Esophagus (tissue), 2 donors: ENCODE measurements at regions not wholly inside any gene's neighbourhood (a gene's known extent, or its start where the extent isn't known, plus 50 kb on each side); places are given as distances from the start of the nearest gene placed in this dataset.

Experiments used
- H3K27ac ChIP-seq, 2 donors: one replicate each; pipeline ENCODE4 v1.5.1; 2013; ENCODE audit warnings: low read depth in 2 of 2, mild to moderate bottlenecking in 2 of 2, inconsistent platforms in 1 of 2, low read length in 1 of 2, moderate library complexity in 1 of 2
- H3K27me3 ChIP-seq, 2 donors: one replicate each; pipeline ENCODE4 v1.6.1; 2013; ENCODE audit warnings: low read length in 2 of 2, control low read depth in 1 of 2, mild to moderate bottlenecking in 1 of 2; ENCODE audit not compliant: insufficient read depth in 2 of 2, control insufficient read depth in 1 of 2
- H3K36me3 ChIP-seq, 2 donors: one replicate each; pipeline ENCODE4 v1.6.1; 2013; ENCODE audit warnings: low read length in 1 of 2; ENCODE audit not compliant: control insufficient read depth in 2 of 2, insufficient read depth in 2 of 2
- H3K4me1 ChIP-seq, 2 donors: one replicate each; pipeline ENCODE4 v1.6.1; 2013; ENCODE audit warnings: low read length in 1 of 2; ENCODE audit not compliant: control insufficient read depth in 2 of 2, insufficient read depth in 2 of 2
- H3K4me3 ChIP-seq, 2 donors: one replicate each; pipeline ENCODE4 v1.5.1; 2013; ENCODE audit warnings: low read length in 2 of 2, mild to moderate bottlenecking in 2 of 2, low read depth in 1 of 2, moderate library complexity in 1 of 2
- H3K9me3 ChIP-seq, 2 donors: one replicate each; pipeline ENCODE4 v1.6.1; 2013; ENCODE audit warnings: mild to moderate bottlenecking in 2 of 2, low read depth in 1 of 2, low read length in 1 of 2, moderate library complexity in 1 of 2; ENCODE audit not compliant: control insufficient read depth in 2 of 2, insufficient read depth in 1 of 2
- WGBS, 2 donors: extraction: QIAGEN DNeasy Blood & Tissue Kit; methylation state at CpG; one replicate each; pipeline ENCODE4 v1.1.7; 2013; 5-methylcytosine and 5-hydroxymethylcytosine counted together
- donor health status: healthy with polysubstance abuse.
- donor health status: Bipolar disorder and iron deficiency.

GRCh38 chr2:18684206-18685038 is 95.1 kb upstream of the NT5C1B start:
- 61 to 67% methylated on average over 2 of the region's 2 CpGs for WGBS, 2 donors
- Histone ChIP-seq H3K9me3 (no peaks in the 10 kb centered on the region), H3K27ac (no peak overlapping the region), H3K36me3 (no peaks in the 10 kb centered on the region), H3K4me1 (peaks cover 0 to 2% of the 10 kb centered on the region in 2 donors), H3K27me3 (no peaks in the 10 kb centered on the region), H3K4me3 (no peak overlapping the region)

GRCh38 chr2:18682681-18683080 is 93.3 kb upstream of the NT5C1B start:
- Histone ChIP-seq H3K9me3 (no peaks in the 10 kb centered on the region), H3K36me3 (no peaks in the 10 kb centered on the region), H3K27ac (no peak overlapping the region), H3K4me3 (no peak overlapping the region), H3K4me1 (peaks cover 0 to 2% of the 10 kb centered on the region in 2 donors), H3K27me3 (no peaks in the 10 kb centered on the region)
- WGBS, 2 donors = 69 to 76% methylated on average over 1 of the region's 1 CpG

GRCh38 chr2:18677280-18677679 is 87.9 kb upstream of the NT5C1B start:
- Histone ChIP-seq H3K36me3 (no peaks in the 10 kb centered on the region), H3K27ac (no peak overlapping the region), H3K4me1 (no peaks in the 10 kb centered on the region), H3K4me3 (no peak overlapping the region), H3K27me3 (no peaks in the 10 kb centered on the region), H3K9me3 (no peaks in the 10 kb centered on the region)
- WGBS, 2 donors = 88 to 91% methylated on average over 2 of the region's 2 CpGs

- no peak overlapping the region for H3K4me3 ChIP-seq
- H3K27me3 ChIP-seq = no peaks in the 10 kb centered on the region
- H3K27ac ChIP-seq = no peak overlapping the region
- H3K4me1 ChIP-seq = no peaks in the 10 kb centered on the region
- no peaks in the 10 kb centered on the region for H3K9me3 ChIP-seq
- no peaks in the 10 kb centered on the region for H3K36me3 ChIP-seq
These were observed 84.9 kb upstream of the NT5C1B start for GRCh38 chr2:18674309-18674708.

- Histone ChIP-seq H3K27ac (no peak overlapping the region), H3K36me3 (no peaks in the 10 kb centered on the region), H3K4me1 (no peaks in the 10 kb centered on the region), H3K4me3 (no peak overlapping the region), H3K27me3 (no peaks in the 10 kb centered on the region), H3K9me3 (no peaks in the 10 kb centered on the region)
These were observed 82.0 kb upstream of the NT5C1B start for GRCh38 chr2:18671363-18671762.

GRCh38 chr2:18668221-18668620 is 78.9 kb upstream of the NT5C1B start:
- Histone ChIP-seq H3K36me3 (no peaks in the 10 kb centered on the region), H3K27ac (no peak overlapping the region)
- WGBS, 2 donors = 54 to 62% methylated on average over 2 of the region's 2 CpGs

GRCh38 chr2:18664421-18664820 is 75.1 kb upstream of the NT5C1B start:
- Histone ChIP-seq H3K4me3 (no peak overlapping the region), H3K27me3 (no peaks in the 10 kb centered on the region), H3K4me1 (no peaks in the 10 kb centered on the region), H3K9me3 (no peaks in the 10 kb centered on the region), H3K36me3 (no peaks in the 10 kb centered on the region), H3K27ac (no peak overlapping the region)
- 81 to 83% methylated on average over 1 of the region's 1 CpG for WGBS, 2 donors

More at GRCh38 chr2:18668221-18668620, 78.9 kb upstream of the NT5C1B start:
- H3K4me3 ChIP-seq = no peak overlapping the region
- H3K4me1 ChIP-seq = no peaks in the 10 kb centered on the region
- H3K27me3 ChIP-seq = no peaks in the 10 kb centered on the region
- no peaks in the 10 kb centered on the region for H3K9me3 ChIP-seq

- H3K9me3 ChIP-seq = no peaks in the 10 kb centered on the region
These were observed 74.5 kb upstream of the NT5C1B start for GRCh38 chr2:18663861-18664260.

GRCh38 chr2:18662689-18663088 is 73.3 kb upstream of the NT5C1B start:
- 85% methylated on average over 5 of the region's 5 CpGs for WGBS, 2 donors
- Histone ChIP-seq H3K36me3 (no peaks in the 10 kb centered on the region), H3K4me1 (no peaks in the 10 kb centered on the region), H3K9me3 (no peaks in the 10 kb centered on the region), H3K4me3 (no peak overlapping the region), H3K27me3 (no peaks in the 10 kb centered on the region), H3K27ac (no peak overlapping the region)

More at GRCh38 chr2:18663861-18664260, 74.5 kb upstream of the NT5C1B start:
- H3K27ac ChIP-seq = no peak overlapping the region
- no peaks in the 10 kb centered on the region for H3K36me3 ChIP-seq
- 80 to 85% methylated on average over 3 of the region's 3 CpGs for WGBS, 2 donors
- H3K27me3 ChIP-seq = no peaks in the 10 kb centered on the region
- no peak overlapping the region for H3K4me3 ChIP-seq
- no peaks in the 10 kb centered on the region for H3K4me1 ChIP-seq

GRCh38 chr2:18659915-18660314 is 70.5 kb upstream of the NT5C1B start:
- H3K4me3 ChIP-seq = no peak overlapping the region
- H3K4me1 ChIP-seq = no peaks in the 10 kb centered on the region
- WGBS, 2 donors = 64 to 70% methylated on average over 1 of the region's 1 CpG
- no peaks in the 10 kb centered on the region for H3K27me3 ChIP-seq
- H3K9me3 ChIP-seq = no peaks in the 10 kb centered on the region
- H3K36me3 ChIP-seq = no peaks in the 10 kb centered on the region
- no peak overlapping the region for H3K27ac ChIP-seq
